HFF-Myc (cell line): ENCODE measurements at regions not wholly inside any gene's neighbourhood (a gene's known extent, or its start where the extent isn't known, plus 50 kb on each side); places are given as distances from the start of the nearest gene placed in this dataset.

Experiments used
- DNase-seq: peaks from one replicate; pipeline ENCODE4 v3.0.0-alpha.2; 2011; ENCODE audit warnings: low read depth; ENCODE audit errors: extremely low read depth
- H3K4me3 ChIP-seq: replicated peaks from 2 replicates; pipeline ENCODE4 v1.5.1; 2011; ENCODE audit warnings: low read depth, mild to moderate bottlenecking, control low read depth, low read length
- TF ChIP-seq, protein P1 (sequence below): IDR thresholded peaks from 2 replicates; pipeline ENCODE4 v1.5.1; 2012; ENCODE audit warnings: mild to moderate bottlenecking, low read depth, low read length, control low read depth; ENCODE audit errors: missing control alignments

DNA sequence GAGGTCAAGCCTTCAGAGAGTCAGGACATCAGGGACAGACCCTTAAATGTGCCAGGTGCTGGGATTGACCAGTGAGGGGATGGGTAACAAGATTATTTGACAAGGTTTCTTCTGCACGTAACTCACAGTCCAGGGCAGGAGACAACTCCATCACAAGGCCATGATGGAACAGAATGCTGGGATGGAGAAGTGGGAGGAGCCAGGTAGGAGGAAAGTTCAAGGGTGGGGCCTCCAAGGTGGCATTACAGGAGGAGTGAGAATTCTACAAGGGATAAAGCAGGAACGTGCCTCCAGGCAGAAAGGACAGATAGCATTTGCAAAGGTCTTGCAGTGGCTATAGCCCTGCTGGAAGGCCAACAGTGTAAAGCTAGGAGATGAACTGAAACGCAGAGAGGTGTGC, 102.2 kb downstream of the FGF18 start:
- TF ChIP-seq, protein P1, sequence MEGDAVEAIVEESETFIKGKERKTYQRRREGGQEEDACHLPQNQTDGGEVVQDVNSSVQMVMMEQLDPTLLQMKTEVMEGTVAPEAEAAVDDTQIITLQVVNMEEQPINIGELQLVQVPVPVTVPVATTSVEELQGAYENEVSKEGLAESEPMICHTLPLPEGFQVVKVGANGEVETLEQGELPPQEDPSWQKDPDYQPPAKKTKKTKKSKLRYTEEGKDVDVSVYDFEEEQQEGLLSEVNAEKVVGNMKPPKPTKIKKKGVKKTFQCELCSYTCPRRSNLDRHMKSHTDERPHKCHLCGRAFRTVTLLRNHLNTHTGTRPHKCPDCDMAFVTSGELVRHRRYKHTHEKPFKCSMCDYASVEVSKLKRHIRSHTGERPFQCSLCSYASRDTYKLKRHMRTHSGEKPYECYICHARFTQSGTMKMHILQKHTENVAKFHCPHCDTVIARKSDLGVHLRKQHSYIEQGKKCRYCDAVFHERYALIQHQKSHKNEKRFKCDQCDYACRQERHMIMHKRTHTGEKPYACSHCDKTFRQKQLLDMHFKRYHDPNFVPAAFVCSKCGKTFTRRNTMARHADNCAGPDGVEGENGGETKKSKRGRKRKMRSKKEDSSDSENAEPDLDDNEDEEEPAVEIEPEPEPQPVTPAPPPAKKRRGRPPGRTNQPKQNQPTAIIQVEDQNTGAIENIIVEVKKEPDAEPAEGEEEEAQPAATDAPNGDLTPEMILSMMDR = no peak
- no peak overlapping the region for H3K4me3 ChIP-seq
- DNase-seq = no peak

DNA sequence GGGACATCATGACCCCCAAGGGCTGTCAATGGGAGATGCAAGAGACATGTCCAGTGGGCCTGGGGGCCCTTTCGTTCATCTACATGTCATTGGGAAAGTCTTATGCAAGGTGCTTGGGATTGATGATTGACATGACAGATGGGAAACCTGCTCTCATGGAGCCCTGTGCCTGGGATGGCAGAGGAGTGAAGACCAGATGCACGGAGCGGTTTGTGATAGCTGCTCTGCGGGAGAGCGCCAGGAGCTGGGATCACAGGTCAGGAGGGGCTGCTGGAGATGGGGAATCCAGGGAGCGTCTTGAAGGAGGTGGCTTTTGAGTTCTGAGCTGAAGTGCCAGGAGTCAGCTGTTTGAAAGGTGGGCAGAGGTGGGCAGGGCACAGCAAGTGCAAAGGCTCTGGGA, 104.3 kb downstream of the FGF18 start:
- no peak overlapping the region for H3K4me3 ChIP-seq
- TF ChIP-seq, protein P1 = no peak
- no peak for DNase-seq

DNA sequence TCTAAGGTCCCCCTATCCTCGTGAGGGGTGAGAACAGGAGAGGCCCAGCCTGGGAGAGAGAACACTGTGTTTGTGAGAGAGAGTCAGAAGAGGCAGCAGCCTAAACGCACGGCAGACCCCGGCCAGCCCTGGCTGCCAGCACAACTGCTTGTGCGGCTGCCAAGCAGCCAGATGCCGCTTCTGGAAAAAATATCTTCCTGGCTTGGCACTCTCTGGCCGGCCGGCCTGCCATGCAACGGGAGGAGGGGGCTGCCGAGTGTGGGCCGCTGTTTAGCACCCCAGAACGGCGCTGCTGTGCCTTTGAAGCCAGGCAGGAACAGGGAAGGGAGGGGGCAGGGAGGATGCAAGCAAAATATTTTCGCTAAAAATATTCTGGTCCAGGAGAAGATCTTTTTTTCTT, 105.0 kb downstream of the FGF18 start:
- no peak for DNase-seq
- TF ChIP-seq, protein P1 = no peak
- H3K4me3 ChIP-seq = no peak overlapping the region

DNA sequence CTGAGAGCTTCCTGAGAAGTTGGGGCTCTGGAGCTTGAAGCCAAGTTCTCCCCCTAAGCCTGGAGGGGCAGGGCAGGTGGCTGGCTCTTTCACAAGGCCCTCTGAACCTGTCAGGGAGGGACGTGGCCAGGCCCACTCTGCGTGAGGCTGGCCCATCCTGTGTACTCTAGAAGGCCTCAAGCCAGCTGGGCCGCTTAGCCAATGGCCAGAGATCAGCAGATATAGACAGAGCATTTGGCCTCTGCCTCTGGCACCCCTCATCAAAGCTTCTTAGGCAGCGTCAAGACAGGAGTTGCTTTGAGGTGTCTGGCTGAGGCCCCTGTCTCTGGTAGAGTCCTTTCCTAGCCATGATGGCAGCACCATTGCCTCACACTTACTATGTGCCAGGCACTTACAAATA, 105.6 kb downstream of the FGF18 start:
- TF ChIP-seq, protein P1 = no peak
- H3K4me3 ChIP-seq = no peak overlapping the region
- no peak for DNase-seq

DNA sequence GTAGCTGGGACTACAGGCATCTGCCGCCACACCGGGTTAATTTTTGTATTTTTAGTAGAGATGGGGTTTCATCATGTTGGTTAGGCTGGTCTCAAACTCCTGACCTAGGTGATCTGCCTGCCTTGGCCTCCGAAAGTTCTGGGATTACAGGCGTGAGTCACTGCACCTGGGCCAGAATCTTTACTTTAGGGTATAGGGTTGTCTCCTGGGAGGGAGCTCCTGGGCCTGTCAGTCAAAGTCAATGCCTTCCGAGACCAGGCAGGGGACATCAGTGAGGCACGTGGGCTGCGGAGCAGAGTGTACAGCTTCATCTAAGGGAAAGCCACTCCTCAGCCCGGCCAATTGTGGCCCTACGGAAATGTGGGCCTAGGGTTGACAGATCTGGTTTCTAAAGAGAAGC, 108.6 kb downstream of the FGF18 start:
- TF ChIP-seq, protein P1 = no peak
- no peak for DNase-seq
- H3K4me3 ChIP-seq = no peak overlapping the region

DNA sequence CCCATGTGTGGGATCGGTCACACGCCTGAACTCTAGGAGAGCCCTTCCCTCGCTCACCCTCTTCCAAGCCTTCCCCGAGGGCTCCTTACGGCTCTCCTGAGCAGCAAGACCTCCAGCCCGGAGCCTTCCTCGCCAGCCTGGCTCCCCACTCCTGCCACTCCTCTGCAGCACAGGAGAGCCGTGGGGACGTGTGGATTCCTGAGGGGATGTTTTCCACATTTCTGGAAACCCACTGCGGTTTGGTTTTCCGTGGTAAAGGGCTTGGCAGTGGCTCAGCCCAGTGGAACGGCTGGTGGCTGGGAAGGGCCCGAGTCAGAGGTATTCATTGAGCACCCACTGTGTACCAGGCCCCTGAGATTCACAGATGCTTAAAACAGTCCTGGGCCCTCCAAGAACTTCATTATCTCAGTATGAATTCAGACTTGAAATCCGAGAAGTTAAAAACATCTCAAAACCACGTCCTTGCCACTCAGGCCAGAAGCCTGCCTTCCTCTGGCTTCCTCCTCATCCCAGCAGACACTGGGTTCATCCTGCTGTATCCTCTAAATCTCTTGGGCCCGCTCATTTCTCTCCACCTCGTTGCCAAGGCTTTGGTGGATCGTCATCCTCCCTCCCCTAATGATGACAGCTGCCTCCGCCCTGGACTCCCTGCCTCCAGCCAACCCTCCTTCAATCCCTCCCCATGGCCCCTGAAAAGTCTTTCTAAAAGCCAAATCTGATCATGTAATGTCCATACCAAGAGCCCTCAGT, 109.6 kb downstream of the FGF18 start:
- DNase-seq = no peak
- H3K4me3 ChIP-seq = no peak overlapping the region
- TF ChIP-seq, protein P1 = no peak

DNA sequence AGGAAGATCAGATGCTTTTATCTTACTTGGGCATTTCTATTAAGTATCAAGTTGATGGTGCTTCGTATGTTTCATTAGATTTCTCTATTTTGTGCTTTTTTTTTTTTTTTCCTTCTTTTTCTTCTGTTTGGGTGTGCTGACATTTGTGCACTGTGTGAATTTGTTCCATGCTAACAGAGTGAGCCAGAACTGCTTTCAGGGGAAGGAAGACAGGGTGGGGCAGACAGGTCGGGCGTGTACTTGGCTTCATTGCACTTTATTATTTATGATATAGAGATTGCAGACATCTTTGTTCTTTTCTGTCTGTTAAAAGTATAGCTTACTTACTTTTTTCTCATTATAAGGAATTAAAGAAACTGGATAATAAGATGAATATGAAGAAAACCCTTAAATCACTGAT, 112.2 kb downstream of the FGF18 start:
- H3K4me3 ChIP-seq = no peak overlapping the region
- DNase-seq = no peak
- TF ChIP-seq, protein P1 = no peak
